ENCODE measurements at regions not wholly inside any gene's neighbourhood (a gene's known extent, or its start where the extent isn't known, plus 50 kb on each side); places are given as distances from the start of the nearest gene placed in this dataset.
A peak's percentile ranks its signal among the peaks of the same experiment; 100 is the strongest.

DNA sequence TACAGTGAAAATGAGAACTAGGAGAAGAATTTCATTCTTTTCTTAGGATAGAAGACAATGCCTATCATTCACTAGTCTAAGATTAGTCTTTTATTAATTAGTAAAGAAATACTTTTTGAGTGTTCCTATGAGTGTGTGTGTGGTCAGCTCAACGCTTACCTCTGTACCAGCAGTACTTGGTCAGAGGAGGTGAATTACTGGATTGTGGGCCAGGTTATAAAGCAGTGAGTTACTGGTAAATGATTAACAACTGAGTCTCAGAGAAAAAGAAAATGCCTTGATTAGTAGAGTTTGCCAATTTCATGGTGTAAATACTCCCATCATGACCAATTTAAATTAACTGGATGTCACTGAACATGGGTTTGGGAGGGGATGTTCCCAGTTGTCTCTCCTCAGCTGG, 444.6 kb downstream of the STIM2 start:
- Histone ChIP-seq H3K9me3 (replicated peaks) (peaks cover 16% of the 10 kb centered on the region), H3K36me3 (no peaks in the 10 kb centered on the region), H3K4me3 (no peak overlapping the region), H3K4me1 (no peaks in the 10 kb centered on the region), H3K27ac (replicated peaks) (no peak overlapping the region), H3K27me3 (ENCODE audit: low read depth) (no peaks in the 10 kb centered on the region)
- TF ChIP-seq, protein P1, sequence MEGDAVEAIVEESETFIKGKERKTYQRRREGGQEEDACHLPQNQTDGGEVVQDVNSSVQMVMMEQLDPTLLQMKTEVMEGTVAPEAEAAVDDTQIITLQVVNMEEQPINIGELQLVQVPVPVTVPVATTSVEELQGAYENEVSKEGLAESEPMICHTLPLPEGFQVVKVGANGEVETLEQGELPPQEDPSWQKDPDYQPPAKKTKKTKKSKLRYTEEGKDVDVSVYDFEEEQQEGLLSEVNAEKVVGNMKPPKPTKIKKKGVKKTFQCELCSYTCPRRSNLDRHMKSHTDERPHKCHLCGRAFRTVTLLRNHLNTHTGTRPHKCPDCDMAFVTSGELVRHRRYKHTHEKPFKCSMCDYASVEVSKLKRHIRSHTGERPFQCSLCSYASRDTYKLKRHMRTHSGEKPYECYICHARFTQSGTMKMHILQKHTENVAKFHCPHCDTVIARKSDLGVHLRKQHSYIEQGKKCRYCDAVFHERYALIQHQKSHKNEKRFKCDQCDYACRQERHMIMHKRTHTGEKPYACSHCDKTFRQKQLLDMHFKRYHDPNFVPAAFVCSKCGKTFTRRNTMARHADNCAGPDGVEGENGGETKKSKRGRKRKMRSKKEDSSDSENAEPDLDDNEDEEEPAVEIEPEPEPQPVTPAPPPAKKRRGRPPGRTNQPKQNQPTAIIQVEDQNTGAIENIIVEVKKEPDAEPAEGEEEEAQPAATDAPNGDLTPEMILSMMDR (IDR thresholded peaks at IDR 0.05; ENCODE audit: borderline replicate concordance) = no peak
- DNase-seq = no peak
- intact Hi-C loops (cut with micrococcal nuclease) = no loop called here

DNA sequence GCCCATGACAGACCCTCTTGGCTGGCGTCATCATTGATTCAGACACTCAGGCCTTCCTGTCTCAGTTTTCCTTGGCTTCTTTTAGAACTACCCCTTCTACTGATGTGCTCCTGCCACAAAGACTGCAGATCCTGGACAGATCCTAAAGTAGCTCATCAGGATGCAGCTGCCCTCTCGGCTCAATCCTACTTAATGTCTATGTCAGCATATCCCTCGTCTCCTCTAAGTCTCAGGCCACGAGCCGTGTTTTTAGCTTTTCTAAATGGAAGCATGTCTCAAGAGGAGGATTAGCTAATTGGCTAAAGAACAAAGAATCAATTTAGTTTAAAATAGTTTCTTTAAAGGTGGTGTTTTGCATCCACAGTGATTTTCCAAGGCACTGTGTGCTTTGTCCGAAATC, 447.7 kb downstream of the STIM2 start:
- no peak for DNase-seq
- TF ChIP-seq, protein P1 (IDR thresholded peaks at IDR 0.05; ENCODE audit: borderline replicate concordance) = no peak
- no peak overlapping the region for H3K4me3 ChIP-seq
- H3K9me3 ChIP-seq (replicated peaks) = no peaks in the 10 kb centered on the region
- no peaks in the 10 kb centered on the region for H3K27me3 ChIP-seq (ENCODE audit: low read depth)
- no peak overlapping the region for H3K27ac ChIP-seq (replicated peaks)
- intact Hi-C loops (cut with micrococcal nuclease) = no loop called here
- H3K36me3 ChIP-seq = no peaks in the 10 kb centered on the region
- H3K4me1 ChIP-seq = no peaks in the 10 kb centered on the region

- Histone ChIP-seq H3K4me1 (no peaks in the 10 kb centered on the region), H3K9me3 (replicated peaks) (no peaks in the 10 kb centered on the region), H3K4me3 (no peak overlapping the region), H3K36me3 (no peaks in the 10 kb centered on the region), H3K27me3 (ENCODE audit: low read depth) (no peaks in the 10 kb centered on the region), H3K27ac (replicated peaks) (no peak overlapping the region)
- intact Hi-C loops (cut with micrococcal nuclease) = no loop called here
- TF ChIP-seq, protein P1 (IDR thresholded peaks at IDR 0.05; ENCODE audit: borderline replicate concordance) = no peak
- no peak for DNase-seq
These were observed 455.0 kb downstream of the STIM2 start for GRCh38 chr4:27315625-27316024.

GRCh38 chr4:27316176-27316575, 455.5 kb downstream of the STIM2 start:
- Histone ChIP-seq H3K4me3 (no peak overlapping the region), H3K27me3 (ENCODE audit: low read depth) (no peaks in the 10 kb centered on the region), H3K4me1 (no peaks in the 10 kb centered on the region), H3K36me3 (no peaks in the 10 kb centered on the region), H3K27ac (replicated peaks) (no peak overlapping the region), H3K9me3 (replicated peaks) (no peaks in the 10 kb centered on the region)
- TF ChIP-seq, protein P1 (IDR thresholded peaks at IDR 0.05; ENCODE audit: borderline replicate concordance) = no peak
- no peak for DNase-seq
- intact Hi-C loops (cut with micrococcal nuclease) = no loop called here

GRCh38 chr4:27318740-27319139, 458.1 kb downstream of the STIM2 start:
- H3K36me3 ChIP-seq = no peaks in the 10 kb centered on the region
- TF ChIP-seq, protein P1 (IDR thresholded peaks at IDR 0.05; ENCODE audit: borderline replicate concordance) = peak; percentile 44
- H3K27me3 ChIP-seq (ENCODE audit: low read depth) = no peaks in the 10 kb centered on the region
- intact Hi-C loops (cut with micrococcal nuclease) = no loop called here
- no peaks in the 10 kb centered on the region for H3K4me1 ChIP-seq
- H3K27ac ChIP-seq (replicated peaks) = no peak overlapping the region
- DNase-seq = no peak
- no peaks in the 10 kb centered on the region for H3K9me3 ChIP-seq (replicated peaks)
- no peak overlapping the region for H3K4me3 ChIP-seq

DNA sequence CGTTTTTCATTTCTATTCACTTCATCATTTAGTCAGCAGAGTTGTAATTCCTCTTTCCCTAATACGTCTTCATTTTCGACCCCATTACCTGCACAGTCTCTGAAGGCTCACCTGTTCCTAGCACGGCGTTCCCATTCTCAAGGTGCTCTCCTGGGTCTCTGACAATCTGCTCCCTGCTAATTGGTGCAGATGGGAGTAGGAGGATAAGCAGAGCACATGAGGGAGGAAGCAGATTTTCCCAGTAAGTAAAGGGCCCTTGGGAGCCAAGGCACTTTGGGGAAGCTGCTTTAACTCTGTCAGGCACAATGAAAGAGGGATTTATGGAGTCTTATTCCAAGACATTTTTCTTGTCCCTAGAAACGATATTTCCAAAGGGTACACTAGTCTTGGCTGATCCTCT, 466.4 kb downstream of the STIM2 start:
- intact Hi-C loops (cut with micrococcal nuclease) = no loop called here
- no peaks in the 10 kb centered on the region for H3K36me3 ChIP-seq
- no peak overlapping the region for H3K4me3 ChIP-seq
- TF ChIP-seq, protein P1 (IDR thresholded peaks at IDR 0.05; ENCODE audit: borderline replicate concordance) = no peak
- H3K27ac ChIP-seq (replicated peaks) = no peak overlapping the region
- H3K4me1 ChIP-seq = no peaks in the 10 kb centered on the region
- no peaks in the 10 kb centered on the region for H3K27me3 ChIP-seq (ENCODE audit: low read depth)
- H3K9me3 ChIP-seq (replicated peaks) = no peaks in the 10 kb centered on the region
- DNase-seq = no peak
